Activated CD8-positive, alpha-beta memory T cell treated with anti-CD3 and anti-CD28 coated beads for 48 hours (primary cell): ENCODE measurements at regions not wholly inside any gene's neighbourhood (a gene's known extent, or its start where the extent isn't known, plus 50 kb on each side); places are given as distances from the start of the nearest gene placed in this dataset.

Source experiments
- DNase-seq, 3 experiments: peaks; one replicate each; pipeline ENCODE4 v3.0.0-alpha.2; 2020; ENCODE audit warnings: low read depth in 2 of 3, low spot score in 2 of 3

DNA sequence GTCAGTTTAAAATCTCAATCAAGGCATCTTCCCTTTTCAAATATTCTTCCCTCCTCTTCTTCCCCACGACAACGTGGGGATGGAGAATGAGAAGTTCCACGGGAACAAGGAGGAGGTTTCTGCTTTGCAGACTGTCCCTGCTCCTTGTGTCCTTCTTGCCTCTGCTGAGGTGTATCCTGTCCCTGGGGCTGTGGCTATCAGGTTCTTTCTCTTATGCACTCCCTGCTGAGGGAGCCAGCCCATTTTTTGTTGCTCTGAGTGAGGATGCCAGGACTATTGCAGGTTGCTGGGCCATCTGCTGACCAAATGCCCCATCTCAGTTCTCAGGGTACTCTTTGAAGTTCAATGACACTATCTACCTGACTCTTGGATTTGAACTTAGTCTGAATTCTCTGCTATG lies 533.6 kb downstream of the RNF144B start:
- no peak for DNase-seq

DNA sequence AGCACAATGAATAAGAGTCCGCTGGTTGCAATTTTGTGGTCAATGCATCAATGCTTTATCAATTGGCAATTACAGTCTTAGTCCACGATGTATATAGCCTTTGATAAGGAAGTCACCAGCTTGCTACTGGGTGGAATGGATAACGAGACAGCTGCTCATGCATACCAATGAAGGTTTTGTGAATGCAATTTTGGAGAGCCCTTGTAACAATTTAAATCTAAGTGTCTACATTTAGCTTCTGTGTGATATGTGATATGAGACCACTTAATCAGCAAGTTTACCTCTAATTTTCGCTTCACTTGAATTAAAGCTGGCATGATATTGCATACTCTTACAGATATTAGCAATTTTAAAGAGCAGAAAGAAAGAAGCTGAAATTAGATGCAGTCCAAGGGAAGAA lies 543.9 kb downstream of the RNF144B start:
- DNase-seq, result no peak

DNA sequence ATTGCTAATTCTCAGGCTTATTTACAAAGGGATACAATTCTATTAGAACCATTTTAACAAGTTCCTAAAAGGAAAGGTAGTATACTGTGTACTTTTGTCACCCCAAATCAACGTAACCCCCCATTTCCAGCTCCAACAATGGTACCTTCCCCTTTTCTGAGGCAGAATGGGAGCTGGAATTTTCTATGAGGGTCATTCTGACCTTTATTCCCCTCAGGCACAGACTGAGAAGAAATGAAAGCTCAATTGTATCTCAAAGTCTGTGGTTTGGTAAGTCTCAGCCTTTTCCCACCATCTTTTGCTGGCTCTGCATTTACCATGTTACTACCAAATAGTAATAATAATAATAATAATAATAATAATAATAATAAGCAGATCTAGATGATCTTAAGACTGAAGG lies 571.0 kb downstream of the RNF144B start:
- no peak for DNase-seq

DNA sequence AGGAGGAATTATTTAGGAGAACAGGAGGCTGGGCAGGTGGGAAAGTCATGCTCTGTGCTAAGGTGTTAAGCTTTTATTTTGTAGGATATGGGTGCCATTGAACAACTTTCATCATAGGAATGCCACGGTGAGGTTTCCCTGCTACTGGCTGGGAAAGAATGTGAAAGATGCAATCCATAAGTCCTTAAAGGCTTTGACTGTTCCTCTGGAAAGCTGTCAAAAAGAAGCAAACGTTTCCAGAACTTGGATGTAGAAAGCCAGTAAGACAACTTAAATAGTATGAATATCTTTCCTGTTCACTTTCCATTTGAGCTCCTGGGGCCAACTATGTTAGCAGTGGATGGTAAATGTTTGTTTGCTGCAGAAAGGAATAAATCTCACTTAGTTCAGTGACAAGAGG lies 574.4 kb downstream of the RNF144B start:
- DNase-seq, result no peak

DNA sequence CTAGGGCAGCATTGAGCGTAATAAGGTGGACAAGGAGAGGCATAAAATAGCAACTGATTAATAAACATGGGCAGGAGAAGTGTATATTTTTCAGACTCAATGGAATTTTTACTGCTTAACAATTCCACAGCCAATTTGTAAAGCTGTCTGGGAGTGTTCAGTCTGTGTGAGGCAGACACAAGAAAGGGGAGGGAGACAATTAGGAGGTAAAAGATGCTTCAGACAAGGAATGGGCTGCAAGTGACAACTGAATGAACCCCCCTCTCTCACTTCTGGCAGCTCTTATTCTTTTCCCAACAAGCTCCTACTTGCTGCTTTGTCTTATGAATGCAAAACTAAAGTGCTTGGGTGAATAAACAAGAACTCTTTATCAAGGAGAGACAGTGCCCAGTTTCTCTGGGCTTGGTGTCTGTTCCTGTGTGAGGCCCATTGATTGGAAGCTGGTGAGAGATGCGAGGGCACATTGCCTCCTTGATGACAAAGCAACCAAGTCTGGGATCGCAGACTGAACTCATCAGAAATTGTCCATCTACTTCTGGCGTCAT lies 575.3 kb downstream of the RNF144B start:
- no peak for DNase-seq

DNA sequence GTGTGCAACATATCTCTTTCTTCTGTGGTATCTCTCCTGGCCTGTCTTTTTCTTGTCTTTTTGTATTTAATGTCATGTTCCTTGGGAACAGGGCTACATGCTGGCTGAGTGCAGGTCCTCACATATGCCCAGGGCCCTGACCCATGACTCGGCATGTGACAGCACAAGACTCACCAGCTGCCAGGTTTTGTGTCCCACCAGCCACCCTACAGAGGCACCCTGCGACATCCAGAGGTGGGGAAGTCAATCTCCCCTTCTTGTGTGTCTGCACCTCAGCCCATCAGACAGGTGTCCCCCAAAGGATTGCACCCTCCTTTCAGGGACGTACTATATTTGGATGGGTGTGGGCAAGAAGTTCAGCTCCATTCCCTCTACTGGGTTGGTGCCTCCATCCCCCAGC lies 576.3 kb downstream of the RNF144B start:
- no peak for DNase-seq

DNA sequence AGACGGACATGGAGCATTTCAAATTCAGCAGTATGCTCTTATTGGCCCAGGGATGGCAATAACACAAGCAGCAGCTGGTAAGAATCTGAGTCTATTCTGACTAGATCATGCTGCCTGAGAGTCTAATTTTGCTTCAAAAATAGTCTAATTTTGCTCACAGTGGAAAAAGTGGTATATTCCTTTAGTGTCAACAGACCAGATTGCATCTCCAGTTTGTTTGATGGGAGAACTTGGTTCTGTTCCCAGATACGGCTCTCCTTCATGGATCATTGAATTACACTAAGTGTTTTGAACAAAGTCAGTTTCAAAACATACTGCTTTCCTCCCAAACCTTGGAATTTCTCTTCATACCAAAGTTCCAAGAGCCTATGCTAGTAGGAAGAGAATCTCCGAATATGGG lies 586.1 kb downstream of the RNF144B start:
- no peak for DNase-seq

DNA sequence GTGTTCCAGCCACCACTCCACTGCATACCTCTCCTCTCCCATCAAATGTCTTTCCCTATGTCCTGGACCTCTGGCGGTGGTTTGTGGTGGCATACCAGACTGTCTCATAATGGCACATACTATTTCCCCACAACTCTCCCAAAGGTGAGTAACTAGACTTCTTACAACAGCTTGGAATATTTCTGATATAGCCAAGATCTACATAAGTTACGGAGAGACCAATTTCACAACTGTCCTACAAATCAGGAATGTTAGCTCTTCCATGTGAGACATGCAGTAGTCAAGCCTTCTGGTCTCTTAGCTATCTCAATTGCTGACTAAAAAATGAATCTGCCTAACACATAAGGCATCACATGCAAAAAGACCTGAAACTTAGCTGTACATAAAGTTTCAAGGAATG lies 588.9 kb downstream of the RNF144B start:
- DNase-seq, result no peak

DNA sequence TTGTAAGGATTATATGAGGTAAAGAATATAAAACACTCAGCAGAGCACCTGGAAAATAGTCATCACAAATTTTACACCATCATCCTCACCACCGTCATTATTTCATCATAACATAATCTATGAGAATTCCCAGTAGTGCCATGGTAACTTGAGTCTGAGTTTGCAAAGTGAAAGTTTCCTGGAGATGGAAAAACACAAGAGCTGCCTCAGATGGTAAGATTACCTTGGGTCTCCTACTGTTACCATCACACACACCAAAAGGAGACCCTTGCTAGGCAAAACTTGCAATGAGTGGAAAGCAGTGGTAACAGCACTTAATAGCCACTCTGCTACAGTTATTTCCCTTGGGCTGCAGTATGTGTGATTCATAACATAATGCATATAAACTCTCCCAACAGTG lies 589.8 kb downstream of the RNF144B start:
- DNase-seq, result no peak

DNA sequence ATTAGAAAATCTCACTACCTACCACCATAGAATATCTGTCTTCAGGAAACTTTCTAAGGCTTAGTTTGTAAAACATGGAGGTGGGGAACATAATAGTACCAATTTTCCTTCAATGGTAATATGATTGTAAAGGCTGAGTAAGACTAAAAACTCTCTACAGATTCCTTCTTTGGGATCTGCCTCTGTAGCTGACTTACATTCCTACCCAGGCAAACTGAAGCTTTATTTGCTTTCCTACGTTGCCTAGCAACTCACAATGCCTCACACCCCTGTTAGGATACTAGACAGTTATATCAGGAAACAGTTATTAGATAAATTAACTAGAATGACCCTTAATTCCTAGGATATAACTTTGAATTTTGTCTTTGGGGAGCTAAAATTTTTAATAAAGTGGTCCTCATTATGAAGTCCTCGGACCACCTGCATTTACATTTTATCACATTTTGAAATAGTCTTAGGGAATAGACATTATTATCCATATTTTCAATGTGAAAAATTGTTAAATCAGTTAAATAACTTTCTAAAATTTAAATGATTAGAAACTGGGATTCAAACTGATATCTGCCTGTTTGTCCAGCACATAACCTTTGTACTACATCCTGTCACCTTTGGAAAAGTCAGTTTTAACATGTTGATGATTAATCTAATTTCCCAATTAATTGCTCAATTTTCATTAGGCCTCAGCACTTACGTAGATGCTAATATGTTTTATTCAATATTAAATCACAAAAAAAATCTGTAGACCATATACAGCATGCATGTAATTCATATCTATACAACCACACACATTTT lies 591.4 kb downstream of the RNF144B start:
- no peak for DNase-seq

DNA sequence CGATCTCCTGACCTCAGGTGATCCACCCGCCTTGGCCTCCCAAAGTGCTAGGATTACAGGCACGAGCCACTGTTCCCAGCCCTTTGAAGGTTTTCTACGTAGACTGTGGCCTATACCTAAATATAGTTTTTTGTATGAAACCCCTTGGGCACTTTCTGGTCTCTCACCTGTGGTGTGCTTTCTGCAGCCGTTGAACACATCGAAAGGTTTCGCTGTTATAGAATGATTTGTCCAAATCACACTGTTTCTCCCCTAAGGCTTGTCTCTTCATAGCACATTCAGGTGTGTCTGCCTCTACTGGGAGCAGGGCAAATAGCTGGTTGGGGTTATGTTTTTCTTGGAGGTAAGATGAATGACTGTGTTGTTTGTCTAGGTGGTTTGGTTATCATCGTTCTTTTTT lies 597.9 kb downstream of the RNF144B start:
- DNase-seq, result no peak

DNA sequence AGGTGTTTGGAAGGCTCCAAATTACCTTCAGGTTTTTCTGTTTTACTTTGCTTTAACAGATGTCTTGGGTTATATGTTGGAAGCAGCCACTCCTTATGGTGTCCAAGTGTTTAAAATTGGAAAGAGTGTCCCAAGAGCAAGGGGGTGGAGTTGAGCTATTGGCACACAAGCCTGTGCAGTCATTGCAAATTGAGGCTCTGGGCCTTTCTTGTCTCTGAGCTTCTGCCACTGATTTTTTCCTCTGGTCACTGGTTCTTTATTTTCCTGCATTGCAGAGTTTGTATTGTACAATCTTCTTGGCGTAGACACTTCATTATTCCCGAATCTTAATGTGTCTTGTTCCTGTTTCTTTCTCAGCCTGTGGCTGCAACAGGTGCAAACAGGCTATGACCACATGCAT lies 598.8 kb downstream of the RNF144B start:
- DNase-seq, result no peak

DNA sequence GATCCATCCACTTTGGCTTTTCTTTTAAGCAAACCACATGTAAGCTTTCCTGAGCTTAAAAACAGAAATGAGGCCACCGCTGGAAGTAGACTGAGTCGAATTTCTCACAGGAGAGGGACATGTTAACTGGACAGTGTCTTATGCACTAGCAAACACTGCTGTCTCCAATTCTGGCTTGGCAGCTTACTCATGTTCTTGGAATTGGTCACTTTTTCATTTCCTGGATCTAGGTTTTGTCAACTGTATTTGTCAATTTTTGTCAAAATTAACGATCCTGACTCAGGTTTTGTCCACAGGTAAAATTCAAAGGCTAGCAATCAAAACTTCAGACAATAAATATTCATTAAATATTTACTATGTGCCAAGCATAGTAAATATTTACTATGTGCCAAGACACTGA lies 601.5 kb downstream of the RNF144B start:
- no peak for DNase-seq

DNA sequence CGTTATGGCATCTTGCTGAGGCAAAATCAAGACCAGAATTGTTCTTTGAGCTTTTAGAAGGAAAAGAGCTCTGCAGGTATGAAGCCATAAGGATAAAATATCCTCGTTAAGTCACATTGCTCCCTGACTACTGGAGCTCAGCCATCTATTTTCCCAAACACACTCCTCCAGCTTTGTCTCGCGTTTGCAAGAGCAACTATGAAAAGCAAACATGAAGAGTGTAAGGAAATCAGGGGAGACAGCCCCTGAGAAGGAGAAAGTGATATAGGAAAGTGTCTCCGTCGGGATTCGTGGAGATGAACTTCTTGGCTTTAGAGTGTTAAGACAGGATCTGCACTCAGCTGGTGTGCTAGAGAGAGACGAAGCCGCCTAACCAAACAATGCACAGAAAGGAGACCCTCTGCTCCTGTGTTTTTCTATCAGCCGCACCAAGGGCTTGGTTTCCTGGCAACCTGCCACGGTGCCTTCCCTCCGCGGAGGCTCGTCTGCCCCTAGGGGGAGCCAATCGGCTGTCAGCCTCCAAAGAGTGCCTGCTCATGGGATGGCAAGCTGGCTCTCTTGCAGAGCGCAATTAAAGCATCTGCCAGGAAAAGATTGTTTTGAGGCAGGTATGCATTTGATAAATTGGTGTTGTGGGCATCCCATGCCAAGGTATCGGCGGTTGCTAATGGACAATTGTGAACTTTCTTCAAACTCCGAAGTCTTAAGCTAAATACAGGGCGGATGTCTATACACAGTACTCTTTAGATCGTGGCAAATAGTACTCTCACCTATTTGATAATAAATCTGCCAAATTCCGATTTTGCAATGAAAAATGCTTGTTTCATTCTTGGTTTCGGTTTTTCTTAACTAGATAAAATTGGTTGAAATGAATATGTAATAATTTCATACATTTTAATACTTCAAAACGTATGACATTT lies 603.2 kb downstream of the RNF144B start:
- DNase-seq, result peak in 2 of 3 experiments; percentile 1 to 6

DNA sequence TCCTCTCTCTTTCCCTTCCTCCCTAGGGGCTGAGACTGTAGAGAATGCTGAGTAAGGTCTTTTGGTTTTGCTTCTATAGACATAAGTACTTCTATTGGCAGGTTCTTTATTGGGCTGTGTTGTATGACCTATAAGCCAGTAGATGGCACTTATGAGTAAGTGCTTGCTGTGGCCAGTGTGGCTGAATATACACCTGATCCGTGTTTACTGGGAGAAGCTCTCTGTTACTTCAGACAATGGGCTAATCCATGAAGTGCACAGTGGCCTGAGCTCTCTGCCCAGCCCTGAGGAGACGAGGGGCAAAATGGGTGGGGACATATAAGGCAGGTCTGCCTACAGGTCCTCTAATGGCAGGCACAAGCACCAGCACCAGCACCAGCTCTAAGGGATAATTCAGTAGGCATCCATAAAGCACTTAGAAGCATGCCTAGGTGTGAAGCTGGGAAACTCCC lies 610.3 kb downstream of the RNF144B start:
- DNase-seq, result no peak

DNA sequence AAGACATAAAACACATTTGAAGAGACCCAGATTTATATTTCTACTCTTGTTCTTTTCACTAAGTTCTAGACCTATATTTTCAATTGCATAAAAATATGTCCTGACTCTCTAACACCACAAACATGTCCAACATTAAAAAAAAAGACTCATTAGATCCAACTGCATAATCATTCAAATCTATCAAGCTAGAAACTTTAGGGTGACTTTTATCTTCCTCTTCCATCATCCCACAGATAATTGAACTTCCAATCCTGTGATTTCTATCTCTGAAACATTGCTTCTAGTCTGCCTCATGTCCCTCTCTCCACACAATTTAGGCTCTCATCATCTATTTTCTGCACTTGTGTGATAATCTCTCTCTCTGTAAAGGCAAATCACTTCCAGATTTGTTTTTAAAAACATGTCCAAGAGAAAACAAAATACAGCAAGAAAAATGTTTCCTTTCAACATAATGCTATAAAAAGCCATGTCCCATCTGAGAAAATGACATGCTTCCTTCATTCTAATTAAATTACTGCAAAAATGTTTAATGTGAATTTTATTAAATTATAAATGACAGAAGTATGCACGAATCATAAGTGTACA lies 615.9 kb downstream of the RNF144B start:
- no peak for DNase-seq

DNA sequence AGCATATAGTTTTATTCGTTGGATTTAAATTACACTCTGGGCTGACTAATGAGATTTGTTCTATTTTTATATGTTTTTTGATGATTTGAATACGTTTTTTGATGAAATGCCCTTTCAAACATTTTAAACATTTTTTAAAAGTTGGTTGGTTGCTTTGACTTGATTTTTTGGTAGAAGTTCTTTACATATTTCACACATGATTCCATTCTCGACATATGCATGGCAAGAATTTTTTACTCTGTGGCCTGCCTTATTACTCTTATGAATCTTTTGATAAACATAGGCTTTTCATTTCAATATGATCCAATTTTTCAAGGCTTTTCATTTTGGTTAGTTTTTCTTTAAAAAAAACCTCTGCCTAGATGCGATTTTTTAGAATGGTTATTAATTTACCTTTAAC lies 617.0 kb downstream of the RNF144B start:
- DNase-seq, result no peak

DNA sequence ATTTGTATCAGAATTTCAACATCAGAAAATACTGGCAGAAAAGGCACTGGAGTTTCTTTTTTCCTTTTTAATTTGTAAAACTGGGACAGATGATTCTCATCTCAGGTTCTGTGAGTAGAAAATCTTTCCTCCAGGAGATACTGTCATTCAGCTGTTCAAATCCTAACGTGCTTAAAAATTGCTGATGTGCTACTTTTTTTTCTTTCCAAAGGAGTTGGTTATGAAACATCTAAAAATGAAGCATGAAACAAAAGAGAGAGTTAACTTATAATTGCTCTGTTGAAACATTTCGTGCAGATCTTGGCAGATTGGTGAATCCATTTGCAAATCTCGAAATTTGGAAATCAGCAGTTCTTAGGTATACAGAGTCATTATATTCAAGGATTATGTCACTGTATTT lies 622.6 kb downstream of the RNF144B start:
- no peak for DNase-seq

DNA sequence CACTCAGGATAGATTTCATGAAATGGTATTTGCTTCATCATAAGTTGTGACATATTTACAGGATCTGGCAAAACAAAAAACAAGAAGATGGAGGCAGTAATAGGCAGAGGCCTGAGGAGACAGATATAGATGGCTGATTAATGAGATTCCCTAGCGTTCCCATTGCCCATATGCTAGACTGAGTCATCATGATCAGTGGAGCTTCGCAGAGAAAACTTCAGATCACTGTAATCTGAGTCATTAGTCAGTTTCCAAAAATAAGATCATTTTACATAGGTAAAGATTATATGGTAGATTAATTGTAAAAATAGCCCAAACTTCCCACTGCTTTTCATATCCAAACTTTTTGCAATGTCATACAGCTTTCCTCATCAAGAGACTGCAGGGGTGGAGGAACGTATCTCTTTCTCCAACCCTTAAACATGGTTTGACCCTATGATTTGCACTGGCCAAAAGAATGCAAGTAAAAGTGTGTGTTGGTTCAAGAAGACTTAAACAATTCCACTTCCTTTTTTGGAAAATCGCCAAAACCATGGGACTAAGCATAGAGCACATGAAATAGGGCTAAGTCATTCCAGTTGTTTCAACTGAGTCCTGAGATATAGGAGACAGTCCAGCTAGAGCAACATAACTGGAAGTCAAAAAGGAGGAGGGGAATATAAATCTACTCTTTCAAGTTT lies 626.0 kb downstream of the RNF144B start:
- DNase-seq, result no peak

DNA sequence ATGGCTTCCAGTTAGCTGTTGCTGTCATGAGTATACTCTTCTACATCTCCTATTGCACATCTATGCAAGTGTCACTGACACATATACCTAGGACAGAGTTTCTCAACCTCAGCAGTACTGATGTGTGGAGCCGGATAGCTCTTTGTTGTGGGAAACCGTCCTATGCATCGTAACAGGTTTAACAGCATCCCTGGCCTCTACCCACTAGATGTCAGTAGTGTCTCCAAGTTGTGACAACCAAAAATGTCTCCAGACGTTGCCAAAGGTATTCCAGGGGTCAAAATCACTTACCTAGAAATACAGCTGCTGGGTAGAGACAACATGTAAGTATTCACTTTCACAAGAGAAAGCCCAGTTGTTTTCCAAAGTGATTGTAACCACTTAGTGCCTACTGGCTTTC lies 637.6 kb downstream of the RNF144B start:
- no peak for DNase-seq

DNA sequence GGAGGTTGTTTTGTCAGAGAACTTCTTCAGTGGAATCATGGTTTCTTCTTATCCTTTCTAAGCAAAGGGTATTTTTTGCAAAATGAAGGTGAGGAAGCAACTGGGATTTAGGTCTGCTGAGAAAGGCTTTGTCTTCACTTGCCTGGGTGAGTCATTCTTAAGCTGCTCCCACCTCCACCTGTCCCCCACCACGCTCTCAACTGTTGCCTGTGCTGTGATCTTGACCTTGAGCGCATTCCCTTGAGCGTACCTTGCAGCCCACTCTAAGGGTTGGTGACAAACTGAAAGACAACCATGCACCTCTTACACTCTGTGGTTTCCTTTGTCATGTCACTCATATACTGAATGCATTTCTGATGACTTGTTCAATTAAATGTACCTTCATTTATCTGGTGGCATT lies 641.1 kb downstream of the RNF144B start:
- no peak for DNase-seq
